GM21619 (cell line): ENCODE measurements at regions not wholly inside any gene's neighbourhood (a gene's known extent, or its start where the extent isn't known, plus 50 kb on each side); places are given as distances from the start of the nearest gene placed in this dataset.
A peak's percentile ranks its signal among the peaks of the same experiment; 100 is the strongest.
"Not testable (repeated sequence)": the region's sequence is repeated elsewhere in the genome, so short reads cannot be mapped to it uniquely, and the experiment has no call there.

ENCODE experiments used
- ATAC-seq: cut with Tn5 transposase; IDR thresholded peaks from one replicate; pipeline ENCODE4 v1.9.1; 2021; ENCODE audit not compliant: unreplicated experiment

- not testable (repeated sequence) for ATAC-seq
Measured at GRCh38 chr4:189627041-189627440, 313.6 kb upstream of the FRG1 start.

GRCh38 chr4:189629733-189630132 is 310.9 kb upstream of the FRG1 start:
- not testable (repeated sequence) for ATAC-seq

GRCh38 chr4:189630913-189631567 is 309.6 kb upstream of the FRG1 start:
- peak; percentile 92 for ATAC-seq

- not testable (repeated sequence) for ATAC-seq
Measured at GRCh38 chr4:189631568-189631916, 309.1 kb upstream of the FRG1 start.

DNA sequence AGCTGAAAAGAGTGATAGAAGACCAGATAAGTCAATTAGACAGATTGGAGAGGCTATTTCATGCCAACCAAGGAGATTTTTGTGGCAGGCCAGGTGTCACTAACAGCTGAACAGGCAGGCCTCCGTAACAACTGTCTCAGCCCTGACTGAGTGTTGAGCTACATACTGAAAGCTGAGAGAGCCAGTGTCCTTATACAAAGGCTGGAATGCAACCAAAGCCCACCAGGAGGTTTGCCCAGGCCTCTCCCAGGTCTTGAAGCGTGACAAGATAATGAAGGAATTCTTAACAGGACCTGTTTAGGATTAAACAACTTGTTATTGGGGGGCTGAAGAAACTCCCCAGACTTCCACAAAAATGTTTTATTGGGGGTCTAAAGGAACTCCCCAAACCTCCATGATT is 290.2 kb upstream of the FRG1 start:
- ATAC-seq = not testable (repeated sequence)

GRCh38 chr4:189653130-189653653 is 287.5 kb upstream of the FRG1 start:
- not testable (repeated sequence) for ATAC-seq

GRCh38 chr4:189653983-189654382 is 286.7 kb upstream of the FRG1 start:
- not testable (repeated sequence) for ATAC-seq

- ATAC-seq = not testable (repeated sequence)
Measured at GRCh38 chr4:189654396-189654795, 286.3 kb upstream of the FRG1 start.

DNA sequence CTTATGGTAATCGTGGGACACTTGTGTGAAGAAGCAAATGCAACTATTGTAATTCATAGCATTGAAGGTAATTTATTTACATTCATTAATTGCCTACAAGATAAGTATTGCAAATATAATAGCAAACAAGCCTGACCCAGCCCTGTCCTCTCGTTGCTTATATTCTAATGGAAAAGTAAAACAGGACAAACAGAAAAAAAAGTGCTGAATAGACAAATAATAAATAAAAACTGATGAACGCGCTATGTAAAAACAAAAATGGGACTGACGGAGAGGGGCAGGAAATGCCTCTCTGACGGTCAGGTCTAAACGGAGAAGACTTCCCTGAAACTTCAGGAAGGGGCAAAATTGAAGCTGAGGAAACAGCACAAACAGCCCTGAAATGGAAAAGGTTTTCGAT is 284.9 kb upstream of the FRG1 start:
- ATAC-seq = not testable (repeated sequence)

- ATAC-seq = no peak
Measured at GRCh38 chr4:189656641-189657040, 284.0 kb upstream of the FRG1 start.

DNA sequence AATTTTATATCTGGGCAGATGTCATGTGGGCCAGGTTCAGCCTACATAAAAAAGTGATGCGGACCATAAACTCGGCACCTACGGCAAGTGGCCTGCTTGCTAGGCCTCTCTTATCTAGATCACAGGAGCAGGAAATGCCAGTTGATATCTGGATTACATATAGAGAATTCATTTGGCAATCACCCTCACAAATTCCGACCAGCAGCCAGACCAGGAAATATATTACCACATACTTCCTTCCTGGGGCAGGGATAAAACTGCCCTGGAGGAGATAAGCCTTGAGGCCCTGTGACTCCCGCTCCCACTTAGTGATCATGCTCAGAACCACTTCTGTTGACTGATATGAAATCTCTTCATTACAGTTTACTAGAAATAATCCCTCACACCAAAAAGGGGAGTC is 282.4 kb upstream of the FRG1 start:
- ATAC-seq = not testable (repeated sequence)

- not testable (repeated sequence) for ATAC-seq
Measured at GRCh38 chr4:189658831-189659230, 281.8 kb upstream of the FRG1 start.

DNA sequence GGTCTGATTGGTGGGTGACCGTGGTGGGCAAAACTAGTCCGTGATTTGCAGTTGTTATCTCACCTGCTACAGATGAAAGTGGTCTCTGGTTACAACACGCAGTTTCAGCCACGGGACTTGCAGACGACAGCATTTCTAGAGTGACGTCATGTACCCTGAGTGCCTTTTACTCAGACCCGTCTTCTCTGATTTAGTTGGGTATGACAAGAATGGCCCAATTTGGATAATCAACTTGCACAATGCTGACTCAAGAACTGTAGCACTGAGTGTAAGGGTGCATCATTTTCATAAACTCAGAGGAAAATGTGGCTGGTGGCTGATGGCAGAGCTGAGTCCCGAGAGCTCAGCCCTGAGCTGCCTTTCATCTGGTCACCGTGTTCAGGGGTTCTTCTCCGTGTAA is 281.4 kb upstream of the FRG1 start:
- ATAC-seq = no peak

- no peak for ATAC-seq
Measured at GRCh38 chr4:189660722-189661360, 279.8 kb upstream of the FRG1 start.

- ATAC-seq = no peak
Measured at GRCh38 chr4:189664693-189665250, 275.9 kb upstream of the FRG1 start.

GRCh38 chr4:189665712-189666305 is 274.9 kb upstream of the FRG1 start:
- not testable (repeated sequence) for ATAC-seq

DNA sequence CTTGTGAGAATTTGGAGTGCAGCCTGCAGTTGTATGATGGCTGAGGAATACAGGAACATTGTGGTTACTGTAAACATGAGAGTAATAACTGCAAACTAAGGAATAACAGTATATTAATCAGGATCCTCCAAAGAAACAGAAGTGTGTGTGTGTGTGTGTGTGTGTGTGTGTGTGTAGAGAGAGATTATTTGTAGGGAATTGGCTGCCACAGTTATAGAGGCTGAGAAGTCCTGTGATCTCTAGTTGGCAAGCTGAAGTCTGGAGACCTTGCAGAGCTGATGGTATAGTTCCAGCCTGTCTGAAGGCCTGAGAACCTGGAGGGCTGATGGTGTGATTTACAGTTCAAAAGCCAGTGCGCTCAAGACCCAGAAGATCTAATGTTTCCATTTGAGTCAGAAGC is 273.3 kb upstream of the FRG1 start:
- ATAC-seq = not testable (repeated sequence)

GRCh38 chr4:189697675-189698245 is 242.9 kb upstream of the FRG1 start:
- not testable (repeated sequence) for ATAC-seq

GRCh38 chr4:189703000-189703399 is 237.7 kb upstream of the FRG1 start:
- not testable (repeated sequence) for ATAC-seq

GRCh38 chr4:189706821-189707220 is 233.9 kb upstream of the FRG1 start:
- not testable (repeated sequence) for ATAC-seq

DNA sequence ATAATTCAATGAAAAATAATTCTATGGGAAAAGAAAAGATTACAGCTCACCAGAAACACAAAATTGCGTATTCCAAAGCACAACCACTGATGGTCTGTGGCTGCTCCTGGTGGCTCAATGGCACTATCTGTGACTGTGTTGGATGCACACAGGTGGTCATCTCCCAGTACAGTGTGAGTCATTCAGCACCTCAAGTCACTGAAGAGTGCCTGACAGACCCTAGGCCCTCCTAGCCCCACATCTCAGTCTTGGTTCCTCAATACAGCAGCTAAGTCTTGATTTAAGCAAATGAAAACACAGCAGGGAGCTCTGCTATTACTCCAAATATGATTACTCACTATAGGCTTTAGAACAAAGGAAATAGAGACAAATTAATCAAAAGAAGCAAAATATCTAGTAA is 233.4 kb upstream of the FRG1 start:
- ATAC-seq = not testable (repeated sequence)
